NOMO-1 (cell line): ENCODE measurements at regions not wholly inside any gene's neighbourhood (a gene's known extent, or its start where the extent isn't known, plus 50 kb on each side); places are given as distances from the start of the nearest gene placed in this dataset.
A peak's percentile ranks its signal among the peaks of the same experiment; 100 is the strongest.

Source experiments
- DNase-seq, 2 experiments: peaks; one replicate each; lab custom pipeline; 2025; ENCODE audit not compliant: unreplicated experiment in 2 of 2; lab: John Stamatoyannopoulos, UW

DNA sequence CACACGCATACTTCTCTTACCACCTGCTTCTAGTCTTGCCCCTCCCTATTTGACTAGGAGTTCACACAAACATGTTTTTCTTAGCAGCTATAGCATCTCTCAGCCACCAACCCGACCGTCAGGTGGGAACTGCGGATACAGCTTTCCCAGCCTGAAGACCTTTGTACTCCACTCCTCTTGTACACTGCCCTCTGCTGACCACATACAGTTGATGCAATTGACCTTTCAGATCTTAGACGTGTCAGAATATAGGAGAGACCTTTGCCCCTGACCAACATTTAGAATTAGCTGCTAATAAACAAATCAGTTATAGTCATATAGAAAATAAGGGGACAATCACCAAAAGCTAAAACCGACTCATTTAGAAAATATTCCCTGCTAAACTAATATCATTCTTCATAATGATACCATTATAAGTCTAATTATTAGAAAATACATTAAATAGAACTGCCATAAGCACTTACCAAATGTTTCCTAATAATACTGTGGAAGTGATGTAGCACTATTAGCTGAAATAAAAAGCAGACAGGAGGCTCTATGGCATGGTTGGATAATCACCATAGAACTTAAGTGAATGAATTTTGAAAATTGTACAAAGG is 208.4 kb downstream of the RAD51AP2 start:
- DNase-seq, result peak; percentile 2 to 53

DNA sequence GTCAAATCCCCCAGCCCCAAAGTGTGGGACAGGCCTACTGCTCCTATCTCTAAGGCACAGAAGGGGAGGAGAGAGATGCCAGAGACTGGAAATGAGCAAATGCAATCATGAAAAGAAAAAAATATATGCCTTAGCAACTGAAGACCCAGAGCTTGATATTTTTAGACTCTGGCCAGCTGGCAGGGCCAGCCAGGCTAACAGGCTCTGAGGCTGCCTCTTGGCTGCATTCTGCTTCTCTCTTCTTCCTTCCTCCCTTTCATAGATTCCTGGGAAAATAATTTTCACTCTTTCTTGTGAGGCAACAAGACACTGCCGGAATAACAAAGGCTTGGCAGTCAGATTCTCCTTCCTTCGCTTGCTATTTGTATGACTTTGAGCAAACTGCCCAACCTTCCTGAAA is 209.1 kb downstream of the RAD51AP2 start:
- no peak for DNase-seq

DNA sequence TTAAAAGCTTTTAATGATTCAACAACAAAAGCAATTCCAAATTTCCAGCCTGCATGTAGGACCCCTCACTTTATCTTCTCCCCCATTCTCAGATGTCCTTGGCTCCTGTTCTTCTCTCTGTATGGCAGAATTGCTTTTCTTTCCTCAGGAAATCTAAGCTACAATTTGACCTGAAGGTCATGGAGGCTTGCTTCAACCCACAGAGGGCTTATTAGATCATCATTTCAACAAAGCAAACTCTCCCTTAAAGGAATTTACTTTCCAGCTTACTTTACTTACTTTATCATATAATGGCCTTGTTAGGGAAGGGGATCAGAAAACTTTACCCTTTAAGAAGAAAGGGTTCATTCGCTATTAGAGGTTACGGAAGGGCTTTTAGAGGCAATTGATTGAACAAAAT is 211.5 kb downstream of the RAD51AP2 start:
- no peak for DNase-seq

DNA sequence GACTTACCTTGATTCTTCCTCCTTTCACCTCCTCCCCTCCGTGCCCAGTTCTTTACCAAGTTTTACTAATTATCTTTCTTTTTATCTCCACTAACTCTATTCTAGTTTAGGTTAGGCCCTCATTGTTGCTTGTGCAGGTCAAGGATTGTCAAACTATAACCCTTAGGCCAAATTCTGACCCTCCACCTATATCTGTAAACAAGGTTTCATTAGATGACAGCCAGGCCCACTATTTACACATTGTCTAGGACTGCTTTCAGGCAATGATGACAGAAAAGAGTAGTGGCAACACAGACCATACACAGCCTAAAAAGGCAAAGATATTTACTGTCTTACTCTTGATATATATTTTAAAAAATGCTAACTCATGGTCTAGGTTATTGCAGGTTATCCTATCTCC is 212.0 kb downstream of the RAD51AP2 start:
- no peak for DNase-seq

DNA sequence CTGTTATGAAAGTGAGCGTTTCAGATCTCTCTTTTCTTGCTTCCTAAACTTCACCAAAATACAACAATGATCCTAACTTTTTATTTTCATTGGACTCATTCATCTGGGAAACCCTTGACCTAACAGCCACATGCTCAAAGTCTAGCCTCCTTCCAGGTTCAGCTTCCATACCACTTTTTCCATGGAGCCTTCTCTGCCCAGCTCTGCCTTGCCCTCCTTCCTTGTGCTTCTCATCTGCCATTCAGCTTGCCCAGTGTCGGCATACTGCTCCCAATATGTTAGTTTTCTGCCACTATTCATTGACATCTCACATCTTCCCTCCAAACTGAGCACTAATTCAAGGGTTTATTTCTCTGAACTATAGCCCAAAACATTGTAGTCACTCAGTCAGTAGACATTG is 214.7 kb downstream of the RAD51AP2 start:
- DNase-seq, result no peak

DNA sequence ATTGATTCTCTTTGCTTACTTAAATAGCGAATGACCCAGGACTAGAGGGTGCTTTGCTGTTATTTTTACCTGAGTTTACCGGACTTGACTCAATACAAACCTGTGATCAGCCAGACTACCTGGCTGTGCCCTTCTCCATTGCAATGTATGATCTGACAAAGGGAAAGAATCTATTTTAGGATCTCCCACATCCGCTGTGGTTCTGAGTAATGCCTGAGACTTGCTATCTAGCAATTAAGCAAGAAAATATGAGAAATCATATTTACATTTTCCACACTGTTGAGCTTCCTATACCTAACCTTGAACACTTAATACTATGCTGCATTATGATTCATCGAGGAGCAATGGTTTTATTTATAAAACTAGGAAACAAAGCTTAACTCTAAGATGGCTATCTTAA is 215.2 kb downstream of the RAD51AP2 start:
- no peak for DNase-seq

DNA sequence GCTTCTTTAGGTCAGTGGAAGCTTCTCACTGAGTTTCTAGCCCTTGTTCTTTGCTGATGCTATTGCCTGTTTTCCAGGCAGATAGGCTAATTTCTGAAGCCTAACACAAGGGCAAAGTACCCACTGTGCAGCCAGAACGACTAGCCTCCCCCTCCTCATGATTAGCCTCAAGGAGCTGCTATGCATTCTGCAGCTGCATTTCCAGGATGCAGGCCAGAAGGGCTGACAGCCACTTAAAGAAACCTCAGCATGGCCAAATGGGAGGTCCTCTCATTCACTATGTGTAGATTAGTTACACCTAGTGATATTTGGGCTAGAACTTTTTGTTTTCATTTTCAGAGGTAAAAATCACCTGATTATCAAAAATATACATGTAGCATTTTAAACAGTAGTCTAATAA is 216.0 kb downstream of the RAD51AP2 start:
- no peak for DNase-seq

DNA sequence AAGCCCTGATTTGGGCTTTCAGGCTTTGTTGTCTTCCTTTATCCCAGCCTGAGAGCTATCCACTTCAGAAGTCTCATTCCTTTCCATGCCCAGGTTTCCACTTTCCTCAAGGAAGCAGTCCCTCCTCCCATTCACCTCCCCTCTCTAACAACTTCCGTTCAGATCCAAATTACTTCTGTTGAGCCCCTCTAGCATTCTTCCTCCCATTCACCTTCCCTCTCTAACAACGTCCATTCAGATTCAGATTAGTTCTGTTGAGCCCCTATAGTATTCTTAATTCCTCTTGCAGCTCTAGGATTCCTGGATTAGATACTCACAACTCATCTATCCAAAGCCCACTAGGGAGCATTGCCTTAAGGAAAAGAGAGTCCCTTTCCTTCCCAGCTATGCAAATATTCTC is 216.8 kb downstream of the RAD51AP2 start:
- no peak for DNase-seq

DNA sequence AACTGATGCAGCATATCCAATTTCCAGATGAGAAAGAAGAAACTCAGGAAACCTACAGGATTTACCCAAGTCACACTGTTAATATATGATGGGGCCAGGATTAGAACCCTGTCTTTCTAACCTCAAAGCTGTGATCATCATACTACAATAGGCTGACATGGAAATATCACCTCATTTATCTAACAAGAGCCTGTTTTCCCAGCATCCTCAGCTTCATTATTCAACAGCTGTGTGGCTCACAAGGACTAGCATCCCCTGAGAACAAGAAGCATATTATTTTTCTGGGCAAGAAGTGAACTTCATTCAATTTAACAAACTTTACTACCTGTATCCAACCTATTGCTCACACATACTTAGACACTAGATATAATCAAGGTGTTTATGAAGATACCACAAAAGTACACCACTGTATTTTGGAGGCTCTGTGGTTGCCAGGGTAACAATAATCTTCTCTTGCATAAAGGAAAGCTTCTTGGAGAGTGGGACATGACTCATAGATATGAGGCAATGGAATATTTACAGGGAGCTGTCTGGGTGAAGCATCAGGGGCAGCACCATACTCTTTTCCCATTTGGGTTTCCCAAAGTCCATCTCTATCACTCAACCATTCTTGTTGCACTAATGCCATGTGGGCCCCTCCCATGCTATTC is 218.2 kb downstream of the RAD51AP2 start:
- DNase-seq, result no peak

DNA sequence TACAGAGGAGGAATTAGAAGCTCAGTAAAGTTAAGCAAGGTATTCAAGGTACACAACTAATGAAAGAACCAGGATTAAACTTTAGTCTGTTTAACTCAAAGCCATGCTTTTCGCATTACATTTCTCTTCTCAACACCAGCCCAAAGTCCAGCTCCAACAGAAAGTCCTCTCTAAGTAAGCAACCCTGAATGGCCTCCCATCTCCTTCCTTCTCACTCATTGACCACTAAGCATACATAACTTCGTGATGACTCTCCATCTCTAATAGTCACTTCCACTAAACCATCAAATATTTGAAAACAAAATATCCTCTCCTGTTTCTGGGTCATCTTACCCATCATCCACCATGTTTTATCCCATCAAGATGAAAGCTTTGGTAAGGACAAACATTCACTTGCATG is 219.8 kb downstream of the RAD51AP2 start:
- DNase-seq, result no peak

DNA sequence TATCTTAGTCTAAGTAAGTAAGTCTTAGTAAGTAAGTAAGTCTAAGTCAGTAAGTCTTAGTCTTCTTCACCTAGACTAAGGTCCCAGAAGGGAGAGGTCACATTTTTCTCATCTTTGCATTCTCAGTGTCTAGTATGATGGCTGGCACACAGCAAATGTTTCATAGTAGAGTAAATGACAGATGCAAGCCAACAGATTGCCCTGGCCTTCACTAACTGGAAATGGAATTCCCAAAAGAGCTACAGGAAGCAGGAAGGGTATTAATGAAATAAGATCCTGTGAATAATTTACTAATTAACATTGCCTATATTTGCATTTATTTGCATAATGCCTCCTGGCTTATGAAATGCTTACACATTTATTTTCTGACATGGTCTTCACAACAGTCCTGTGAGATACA is 221.6 kb downstream of the RAD51AP2 start:
- DNase-seq, result no peak

DNA sequence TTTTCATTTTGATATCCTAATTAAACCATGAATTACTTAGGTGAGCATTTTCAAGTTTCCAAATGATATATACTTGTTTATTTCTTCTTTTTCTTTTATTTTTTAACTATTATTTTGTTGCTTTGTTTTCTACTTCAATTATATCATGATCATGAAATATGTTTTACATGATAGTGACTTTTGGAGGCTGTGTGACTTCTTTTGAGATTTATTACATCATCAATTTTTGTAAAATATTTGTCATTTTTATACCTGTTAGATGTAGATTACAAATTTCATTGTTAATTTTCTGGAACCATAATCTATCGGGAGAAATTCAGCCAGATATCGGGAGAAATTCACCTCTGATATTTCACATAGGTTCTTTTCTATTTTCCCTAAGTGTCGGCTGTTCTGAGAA is 228.6 kb downstream of the RAD51AP2 start:
- no peak for DNase-seq

DNA sequence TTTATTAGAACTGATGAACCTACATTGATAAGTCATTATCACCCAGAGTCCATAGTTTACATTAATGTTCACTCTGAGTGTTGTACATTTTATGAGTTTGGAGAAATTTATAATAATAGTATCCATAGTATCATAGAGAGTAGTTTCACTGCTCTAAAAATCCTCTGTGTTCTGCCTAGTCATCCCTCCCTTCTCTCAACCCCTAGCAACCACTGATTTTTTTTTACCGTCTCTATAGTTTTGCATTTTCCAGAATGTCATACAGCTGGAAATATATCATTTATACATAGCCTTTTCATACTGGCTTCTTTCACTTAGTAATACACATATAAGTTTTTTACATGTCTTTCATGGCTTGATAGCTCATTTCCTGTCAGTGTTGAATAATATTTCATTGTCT is 231.1 kb downstream of the RAD51AP2 start:
- no peak for DNase-seq

DNA sequence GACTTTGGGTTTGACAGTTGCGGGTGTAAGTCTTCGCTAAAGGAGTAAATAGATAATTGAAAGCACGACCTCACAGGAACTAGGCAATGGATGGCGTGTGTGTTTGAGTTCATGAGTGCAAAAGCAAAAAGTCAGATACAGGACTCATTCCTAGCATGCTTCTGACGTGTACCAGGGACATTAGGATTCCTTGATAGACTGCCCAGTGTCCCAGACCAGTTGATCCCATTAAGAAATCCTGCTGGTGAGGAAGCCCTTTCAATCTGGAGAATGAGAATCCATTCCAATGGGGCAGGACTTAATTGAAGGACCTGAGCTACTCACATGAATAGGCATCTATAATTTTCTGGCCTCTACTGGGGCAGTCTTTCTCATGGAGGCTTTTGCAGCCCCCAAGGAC is 235.4 kb downstream of the RAD51AP2 start:
- DNase-seq, result no peak

DNA sequence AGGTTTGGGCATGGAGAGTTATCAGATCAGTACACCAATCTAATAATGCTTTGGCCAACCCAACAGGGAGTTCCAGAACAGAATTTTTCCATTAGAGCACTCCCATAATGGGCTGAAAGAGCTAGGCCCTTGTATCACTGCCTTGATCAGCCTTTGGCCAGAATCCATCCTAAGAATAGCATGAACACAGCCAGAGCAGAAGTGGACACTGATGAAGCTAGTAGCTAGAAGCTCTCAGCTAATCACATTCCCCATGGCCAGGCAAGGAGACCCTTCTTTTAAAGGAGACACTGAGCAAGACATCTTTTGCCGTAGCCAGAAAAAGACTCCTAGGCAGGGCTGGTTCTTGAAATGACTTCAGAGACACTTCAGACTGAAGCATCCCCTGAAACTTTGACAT is 236.0 kb downstream of the RAD51AP2 start:
- no peak for DNase-seq

DNA sequence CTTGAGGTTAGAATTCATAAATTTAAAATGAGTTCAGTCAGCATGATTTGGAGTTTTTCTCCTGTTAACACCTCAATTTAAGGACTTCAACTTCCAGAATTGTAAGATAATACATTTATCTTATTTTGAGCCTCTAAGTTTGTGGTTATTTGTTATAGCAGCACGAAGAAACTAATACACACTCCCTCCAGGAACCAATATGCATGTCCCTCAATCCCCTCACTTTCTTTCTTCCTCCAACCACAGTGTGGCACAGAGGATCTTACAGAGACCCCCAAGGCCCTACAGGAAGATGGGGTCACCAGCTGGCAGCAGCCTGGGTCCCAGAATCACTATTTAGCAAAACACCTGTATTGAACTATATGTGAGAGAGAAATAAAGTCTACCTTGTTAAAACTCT is 242.0 kb downstream of the RAD51AP2 start:
- no peak for DNase-seq

DNA sequence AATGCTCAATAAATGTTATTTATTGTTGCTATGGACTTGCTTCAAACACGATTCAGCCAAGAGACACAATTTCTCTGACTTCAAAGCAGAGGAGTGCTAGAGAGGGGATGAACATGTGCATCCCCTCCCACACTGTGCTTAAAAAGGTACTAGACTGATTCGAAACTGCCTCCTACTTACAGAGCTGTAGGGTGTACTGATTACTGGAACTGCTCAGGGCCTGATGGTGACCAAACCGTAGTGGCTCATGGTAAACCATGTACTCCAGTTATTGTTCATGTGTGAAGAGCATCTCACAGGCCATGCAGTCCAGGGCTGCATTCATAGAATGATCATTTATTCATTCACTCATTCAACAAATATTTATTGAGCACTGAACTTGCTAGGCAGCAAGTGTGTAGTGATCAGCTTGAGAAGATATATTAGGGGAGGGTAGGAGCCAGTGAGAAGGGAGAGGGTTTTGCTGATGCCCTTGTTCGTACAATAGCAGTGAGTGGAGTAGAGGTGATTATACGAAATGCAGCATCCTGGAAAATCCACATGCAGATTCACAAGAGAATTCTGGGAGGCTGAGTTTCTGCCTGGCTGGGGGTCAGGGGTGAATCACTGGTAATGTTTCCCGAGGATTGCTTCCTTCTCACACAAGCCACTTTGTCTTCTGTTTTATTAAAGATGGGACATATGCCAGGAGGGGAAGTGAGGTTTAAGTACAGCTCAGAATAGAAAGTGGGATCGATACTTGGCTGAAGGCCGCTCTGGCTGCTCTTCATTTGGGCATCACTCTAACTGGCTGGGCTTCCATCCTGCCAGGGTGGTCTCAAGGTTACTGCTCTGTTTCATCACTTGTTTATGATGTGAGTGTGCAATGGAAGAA is 245.4 kb downstream of the RAD51AP2 start:
- DNase-seq, result no peak

DNA sequence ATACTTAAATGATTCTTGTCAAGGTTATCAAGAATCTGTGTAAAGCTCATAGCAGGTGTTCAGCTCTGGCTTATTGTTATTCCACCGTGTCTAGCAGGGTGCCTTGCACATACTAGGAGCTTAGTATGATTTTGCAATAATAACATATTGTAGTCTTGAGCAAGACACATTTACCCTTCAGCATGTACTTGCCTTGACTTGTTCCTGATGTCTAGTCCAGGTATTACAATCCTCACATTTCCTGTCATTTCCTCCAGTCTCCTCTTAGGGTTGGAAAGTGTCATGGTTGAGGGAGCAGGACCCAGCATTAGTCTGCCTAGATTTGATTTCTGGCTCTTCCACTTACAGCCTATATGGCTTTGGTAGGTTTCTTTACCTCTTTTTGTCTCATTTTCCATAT is 246.1 kb downstream of the RAD51AP2 start:
- DNase-seq, result no peak

DNA sequence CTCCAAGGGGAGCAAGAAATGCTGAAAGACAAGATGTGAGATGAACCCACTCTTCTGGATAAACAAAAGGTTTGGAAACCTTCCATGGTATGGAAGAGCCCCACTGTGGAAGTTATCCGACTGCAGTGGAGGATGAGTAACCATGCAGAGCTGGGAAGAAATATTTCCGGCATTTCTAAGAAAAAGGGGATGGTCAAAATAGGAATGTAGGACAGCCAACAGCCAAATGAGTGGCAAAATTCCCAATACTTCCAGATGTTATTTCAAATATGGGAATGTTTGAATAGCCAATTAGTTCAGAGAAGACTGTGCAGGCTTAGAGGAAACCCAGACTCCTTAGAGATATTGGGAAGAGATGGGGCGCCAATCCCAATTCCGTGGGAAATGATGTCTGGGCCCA is 246.8 kb downstream of the RAD51AP2 start:
- no peak for DNase-seq

DNA sequence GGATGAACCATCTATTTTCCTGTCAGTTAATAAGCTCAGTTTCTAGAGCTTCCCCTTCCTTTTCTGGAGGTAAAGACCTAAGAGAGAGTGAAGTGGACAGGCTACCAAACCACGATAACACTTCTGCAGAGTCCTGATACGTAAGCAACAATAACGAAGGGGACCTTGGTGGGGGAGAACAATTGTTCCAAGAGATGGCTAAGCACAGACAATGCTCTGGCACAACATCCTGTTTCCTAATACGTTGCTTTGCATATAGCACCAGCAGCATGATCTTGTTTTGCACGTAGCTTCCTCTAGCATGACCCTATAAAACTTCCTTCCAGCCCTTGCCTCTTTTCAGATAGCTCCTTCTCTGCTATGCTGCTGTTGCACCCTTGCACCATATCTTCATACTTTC is 247.3 kb downstream of the RAD51AP2 start:
- peak in 1 of 2 experiments; percentile 6 for DNase-seq

DNA sequence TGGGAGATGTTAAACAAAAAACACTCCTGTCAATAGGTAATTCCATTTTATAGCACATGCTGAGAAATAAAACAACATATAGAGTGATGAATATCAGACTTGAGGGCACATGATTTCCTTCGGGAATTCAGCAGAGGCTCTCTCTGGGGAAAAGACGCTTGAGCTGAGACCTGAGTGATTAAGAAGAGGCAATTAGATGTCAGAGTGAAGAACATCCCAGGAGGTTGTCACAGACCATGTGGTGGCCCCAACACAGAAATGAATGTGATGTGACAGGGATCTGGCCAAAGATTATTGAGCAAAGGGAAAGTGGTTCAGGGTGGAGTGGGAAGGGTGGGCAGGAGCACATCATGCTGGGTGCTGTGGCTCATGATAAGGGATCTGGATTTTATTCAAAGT is 254.7 kb downstream of the RAD51AP2 start:
- DNase-seq, result no peak
